ENCODE measurements at regions not wholly inside any gene's neighbourhood (a gene's known extent, or its start where the extent isn't known, plus 50 kb on each side); places are given as distances from the start of the nearest gene placed in this dataset.

DNA sequence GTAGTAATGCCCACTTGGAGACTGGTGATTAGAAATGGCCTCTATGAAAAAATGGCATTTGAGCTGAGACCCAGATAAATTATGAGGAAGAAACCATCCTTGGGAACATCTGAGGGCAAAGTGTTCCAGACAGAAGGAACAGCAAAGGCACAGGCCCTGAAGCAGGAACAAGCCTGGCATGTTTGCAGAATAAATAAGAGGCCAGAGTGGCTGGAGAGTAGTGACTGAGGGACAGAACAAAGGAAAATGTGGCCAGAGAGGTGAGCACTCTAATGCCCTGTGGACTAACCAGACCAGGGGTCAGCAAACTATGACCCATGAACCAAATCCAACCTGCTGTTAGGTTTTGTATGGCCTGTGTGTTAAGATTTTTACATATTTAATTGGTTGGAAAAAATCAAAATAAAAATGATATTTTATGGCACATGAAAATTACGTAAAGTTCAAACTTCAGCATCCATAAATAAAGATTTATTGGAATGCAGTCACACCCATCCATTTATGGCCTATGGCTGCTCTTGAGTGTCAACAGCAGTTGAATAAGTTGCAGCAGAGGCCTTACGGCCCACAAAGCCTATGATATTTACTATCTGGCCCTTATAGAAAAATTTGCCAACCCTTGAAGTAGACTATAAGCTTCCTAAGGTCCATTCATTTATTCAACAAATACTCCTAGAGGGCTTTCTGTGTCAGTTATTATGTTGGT is 210.0 kb upstream of the TOX3 start (continued):
- TF ChIP-seq, protein P1, sequence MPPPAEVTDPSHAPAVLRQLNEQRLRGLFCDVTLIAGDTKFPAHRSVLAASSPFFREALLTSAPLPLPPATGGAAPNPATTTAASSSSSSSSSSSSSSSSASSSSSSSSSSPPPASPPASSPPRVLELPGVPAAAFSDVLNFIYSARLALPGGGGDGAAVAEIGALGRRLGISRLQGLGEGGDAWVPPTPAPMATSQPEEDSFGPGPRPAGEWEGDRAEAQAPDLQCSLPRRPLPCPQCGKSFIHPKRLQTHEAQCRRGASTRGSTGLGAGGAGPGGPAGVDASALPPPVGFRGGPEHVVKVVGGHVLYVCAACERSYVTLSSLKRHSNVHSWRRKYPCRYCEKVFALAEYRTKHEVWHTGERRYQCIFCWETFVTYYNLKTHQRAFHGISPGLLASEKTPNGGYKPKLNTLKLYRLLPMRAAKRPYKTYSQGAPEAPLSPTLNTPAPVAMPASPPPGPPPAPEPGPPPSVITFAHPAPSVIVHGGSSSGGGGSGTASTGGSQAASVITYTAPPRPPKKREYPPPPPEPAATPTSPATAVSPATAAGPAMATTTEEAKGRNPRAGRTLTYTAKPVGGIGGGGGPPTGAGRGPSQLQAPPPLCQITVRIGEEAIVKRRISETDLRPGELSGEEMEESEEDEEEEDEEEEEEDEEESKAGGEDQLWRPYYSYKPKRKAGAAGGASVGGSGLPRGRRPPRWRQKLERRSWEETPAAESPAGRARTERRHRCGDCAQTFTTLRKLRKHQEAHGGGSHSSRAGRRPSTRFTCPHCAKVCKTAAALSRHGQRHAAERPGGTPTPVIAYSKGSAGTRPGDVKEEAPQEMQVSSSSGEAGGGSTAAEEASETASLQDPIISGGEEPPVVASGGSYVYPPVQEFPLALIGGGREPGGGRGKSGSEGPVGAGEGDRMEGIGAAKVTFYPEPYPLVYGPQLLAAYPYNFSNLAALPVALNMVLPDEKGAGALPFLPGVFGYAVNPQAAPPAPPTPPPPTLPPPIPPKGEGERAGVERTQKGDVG (CRISPR knock-in tag; IDR thresholded peaks at IDR 0.05) = no peak
- TF ChIP-seq, protein P2, sequence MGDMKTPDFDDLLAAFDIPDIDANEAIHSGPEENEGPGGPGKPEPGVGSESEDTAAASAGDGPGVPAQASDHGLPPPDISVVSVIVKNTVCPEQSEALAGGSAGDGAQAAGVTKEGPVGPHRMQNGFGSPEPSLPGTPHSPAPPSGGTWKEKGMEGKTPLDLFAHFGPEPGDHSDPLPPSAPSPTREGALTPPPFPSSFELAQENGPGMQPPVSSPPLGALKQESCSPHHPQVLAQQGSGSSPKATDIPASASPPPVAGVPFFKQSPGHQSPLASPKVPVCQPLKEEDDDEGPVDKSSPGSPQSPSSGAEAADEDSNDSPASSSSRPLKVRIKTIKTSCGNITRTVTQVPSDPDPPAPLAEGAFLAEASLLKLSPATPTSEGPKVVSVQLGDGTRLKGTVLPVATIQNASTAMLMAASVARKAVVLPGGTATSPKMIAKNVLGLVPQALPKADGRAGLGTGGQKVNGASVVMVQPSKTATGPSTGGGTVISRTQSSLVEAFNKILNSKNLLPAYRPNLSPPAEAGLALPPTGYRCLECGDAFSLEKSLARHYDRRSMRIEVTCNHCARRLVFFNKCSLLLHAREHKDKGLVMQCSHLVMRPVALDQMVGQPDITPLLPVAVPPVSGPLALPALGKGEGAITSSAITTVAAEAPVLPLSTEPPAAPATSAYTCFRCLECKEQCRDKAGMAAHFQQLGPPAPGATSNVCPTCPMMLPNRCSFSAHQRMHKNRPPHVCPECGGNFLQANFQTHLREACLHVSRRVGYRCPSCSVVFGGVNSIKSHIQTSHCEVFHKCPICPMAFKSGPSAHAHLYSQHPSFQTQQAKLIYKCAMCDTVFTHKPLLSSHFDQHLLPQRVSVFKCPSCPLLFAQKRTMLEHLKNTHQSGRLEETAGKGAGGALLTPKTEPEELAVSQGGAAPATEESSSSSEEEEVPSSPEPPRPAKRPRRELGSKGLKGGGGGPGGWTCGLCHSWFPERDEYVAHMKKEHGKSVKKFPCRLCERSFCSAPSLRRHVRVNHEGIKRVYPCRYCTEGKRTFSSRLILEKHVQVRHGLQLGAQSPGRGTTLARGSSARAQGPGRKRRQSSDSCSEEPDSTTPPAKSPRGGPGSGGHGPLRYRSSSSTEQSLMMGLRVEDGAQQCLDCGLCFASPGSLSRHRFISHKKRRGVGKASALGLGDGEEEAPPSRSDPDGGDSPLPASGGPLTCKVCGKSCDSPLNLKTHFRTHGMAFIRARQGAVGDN (IDR thresholded peaks at IDR 0.05) = no peak
- TF ChIP-seq, protein P3, sequence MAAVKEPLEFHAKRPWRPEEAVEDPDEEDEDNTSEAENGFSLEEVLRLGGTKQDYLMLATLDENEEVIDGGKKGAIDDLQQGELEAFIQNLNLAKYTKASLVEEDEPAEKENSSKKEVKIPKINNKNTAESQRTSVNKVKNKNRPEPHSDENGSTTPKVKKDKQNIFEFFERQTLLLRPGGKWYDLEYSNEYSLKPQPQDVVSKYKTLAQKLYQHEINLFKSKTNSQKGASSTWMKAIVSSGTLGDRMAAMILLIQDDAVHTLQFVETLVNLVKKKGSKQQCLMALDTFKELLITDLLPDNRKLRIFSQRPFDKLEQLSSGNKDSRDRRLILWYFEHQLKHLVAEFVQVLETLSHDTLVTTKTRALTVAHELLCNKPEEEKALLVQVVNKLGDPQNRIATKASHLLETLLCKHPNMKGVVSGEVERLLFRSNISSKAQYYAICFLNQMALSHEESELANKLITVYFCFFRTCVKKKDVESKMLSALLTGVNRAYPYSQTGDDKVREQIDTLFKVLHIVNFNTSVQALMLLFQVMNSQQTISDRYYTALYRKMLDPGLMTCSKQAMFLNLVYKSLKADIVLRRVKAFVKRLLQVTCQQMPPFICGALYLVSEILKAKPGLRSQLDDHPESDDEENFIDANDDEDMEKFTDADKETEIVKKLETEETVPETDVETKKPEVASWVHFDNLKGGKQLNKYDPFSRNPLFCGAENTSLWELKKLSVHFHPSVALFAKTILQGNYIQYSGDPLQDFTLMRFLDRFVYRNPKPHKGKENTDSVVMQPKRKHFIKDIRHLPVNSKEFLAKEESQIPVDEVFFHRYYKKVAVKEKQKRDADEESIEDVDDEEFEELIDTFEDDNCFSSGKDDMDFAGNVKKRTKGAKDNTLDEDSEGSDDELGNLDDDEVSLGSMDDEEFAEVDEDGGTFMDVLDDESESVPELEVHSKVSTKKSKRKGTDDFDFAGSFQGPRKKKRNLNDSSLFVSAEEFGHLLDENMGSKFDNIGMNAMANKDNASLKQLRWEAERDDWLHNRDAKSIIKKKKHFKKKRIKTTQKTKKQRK (IDR thresholded peaks at IDR 0.05; ENCODE audit: low read depth, low read length) = no peak
- TF ChIP-seq KAT2A (conservative IDR thresholded peaks at IDR 0.05; ENCODE audit: control insufficient read depth, low read depth, low read length) (no peak), NFIC (IDR thresholded peaks at IDR 0.05; ENCODE audit: low read depth, low read length) (no peak)
- TF ChIP-seq, protein P4, sequence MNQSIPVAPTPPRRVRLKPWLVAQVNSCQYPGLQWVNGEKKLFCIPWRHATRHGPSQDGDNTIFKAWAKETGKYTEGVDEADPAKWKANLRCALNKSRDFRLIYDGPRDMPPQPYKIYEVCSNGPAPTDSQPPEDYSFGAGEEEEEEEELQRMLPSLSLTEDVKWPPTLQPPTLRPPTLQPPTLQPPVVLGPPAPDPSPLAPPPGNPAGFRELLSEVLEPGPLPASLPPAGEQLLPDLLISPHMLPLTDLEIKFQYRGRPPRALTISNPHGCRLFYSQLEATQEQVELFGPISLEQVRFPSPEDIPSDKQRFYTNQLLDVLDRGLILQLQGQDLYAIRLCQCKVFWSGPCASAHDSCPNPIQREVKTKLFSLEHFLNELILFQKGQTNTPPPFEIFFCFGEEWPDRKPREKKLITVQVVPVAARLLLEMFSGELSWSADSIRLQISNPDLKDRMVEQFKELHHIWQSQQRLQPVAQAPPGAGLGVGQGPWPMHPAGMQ (IDR thresholded peaks at IDR 0.05; ENCODE audit: borderline replicate concordance) = no peak

Data from GM12878 (cell line).